ENCODE measurements at regions not wholly inside any gene's neighbourhood (a gene's known extent, or its start where the extent isn't known, plus 50 kb on each side); places are given as distances from the start of the nearest gene placed in this dataset.

GRCh38 chr10:56905051-56905450 is 544.0 kb upstream of the ZWINT start:
- no peak overlapping the region for H3K27ac ChIP-seq
- H3K27me3 ChIP-seq: no peaks in the 10 kb centered on the region
- TF ChIP-seq CTCF (IDR thresholded peaks at IDR 0.05) (no peak), POLR2A (IDR thresholded peaks at IDR 0.05) (no peak), EP300 (IDR thresholded peaks at IDR 0.05) (no peak)
- DNase-seq (ENCODE audit: low spot score in 2 of 2): no peak
- no peaks in the 10 kb centered on the region for H3K4me1 ChIP-seq
- H3K36me3 ChIP-seq: no peaks in the 10 kb centered on the region
- no peaks in the 10 kb centered on the region for H3K9me3 ChIP-seq
- H3K4me3 ChIP-seq: no peak overlapping the region

- WGBS, 2 donors: 94 to 99% methylated on average over 3 of the region's 3 CpGs
- no peaks in the 10 kb centered on the region for H3K9me3 ChIP-seq
- DNase-seq (ENCODE audit: low spot score in 2 of 2): no peak
- no peak overlapping the region for H3K4me3 ChIP-seq
- no peak overlapping the region for H3K27ac ChIP-seq
- no peaks in the 10 kb centered on the region for H3K36me3 ChIP-seq
- no peaks in the 10 kb centered on the region for H3K27me3 ChIP-seq
- TF ChIP-seq POLR2A (IDR thresholded peaks at IDR 0.05) (no peak), CTCF (IDR thresholded peaks at IDR 0.05) (no peak), EP300 (IDR thresholded peaks at IDR 0.05) (no peak)
- no peaks in the 10 kb centered on the region for H3K4me1 ChIP-seq
Measured at GRCh38 chr10:56902554-56902953, 541.5 kb upstream of the ZWINT start.

- Histone ChIP-seq H3K27me3 (no peaks in the 10 kb centered on the region), H3K27ac (no peak overlapping the region), H3K36me3 (no peaks in the 10 kb centered on the region), H3K9me3 (peaks cover 0 to 3% (median 0%) of the 10 kb centered on the region in 4 donors), H3K4me1 (no peaks in the 10 kb centered on the region), H3K4me3 (no peak overlapping the region)
- DNase-seq (ENCODE audit: low spot score in 2 of 2): no peak
- WGBS, 2 donors: 61 to 70% methylated on average over 6 of the region's 6 CpGs
- TF ChIP-seq POLR2A (IDR thresholded peaks at IDR 0.05) (no peak), CTCF (IDR thresholded peaks at IDR 0.05) (no peak), EP300 (IDR thresholded peaks at IDR 0.05) (no peak)
Measured at GRCh38 chr10:56895306-56895705, 534.2 kb upstream of the ZWINT start.

GRCh38 chr10:56881218-56881617 is 520.2 kb upstream of the ZWINT start:
- H3K4me3 ChIP-seq: no peak overlapping the region
- no peaks in the 10 kb centered on the region for H3K4me1 ChIP-seq
- no peak for DNase-seq (ENCODE audit: low spot score in 2 of 2)
- H3K9me3 ChIP-seq: no peaks in the 10 kb centered on the region
- no peak for TF ChIP-seq POLR2A (IDR thresholded peaks at IDR 0.05)
- no peak for TF ChIP-seq CTCF (IDR thresholded peaks at IDR 0.05)
- no peak for TF ChIP-seq EP300 (IDR thresholded peaks at IDR 0.05)
- H3K27me3 ChIP-seq: no peaks in the 10 kb centered on the region
- no peak overlapping the region for H3K27ac ChIP-seq
- H3K36me3 ChIP-seq: no peaks in the 10 kb centered on the region
- WGBS, 2 donors: 65 to 72% methylated on average over 3 of the region's 3 CpGs

- WGBS, 2 donors: 22 to 31% methylated on average over 4 of the region's 4 CpGs
- DNase-seq (ENCODE audit: low spot score in 2 of 2): no peak
- Histone ChIP-seq H3K27me3 (no peaks in the 10 kb centered on the region), H3K4me3 (no peak overlapping the region), H3K9me3 (no peaks in the 10 kb centered on the region), H3K36me3 (no peaks in the 10 kb centered on the region), H3K4me1 (no peaks in the 10 kb centered on the region), H3K27ac (no peak overlapping the region)
- TF ChIP-seq POLR2A (IDR thresholded peaks at IDR 0.05): no peak
- TF ChIP-seq CTCF (IDR thresholded peaks at IDR 0.05): no peak
- TF ChIP-seq EP300 (IDR thresholded peaks at IDR 0.05): no peak
Measured at GRCh38 chr10:56880606-56881005, 519.5 kb upstream of the ZWINT start.

Data from tibial nerve (tissue), 4 donors.